ENCODE measurements at regions not wholly inside any gene's neighbourhood (a gene's known extent, or its start where the extent isn't known, plus 50 kb on each side); places are given as distances from the start of the nearest gene placed in this dataset.

DNA sequence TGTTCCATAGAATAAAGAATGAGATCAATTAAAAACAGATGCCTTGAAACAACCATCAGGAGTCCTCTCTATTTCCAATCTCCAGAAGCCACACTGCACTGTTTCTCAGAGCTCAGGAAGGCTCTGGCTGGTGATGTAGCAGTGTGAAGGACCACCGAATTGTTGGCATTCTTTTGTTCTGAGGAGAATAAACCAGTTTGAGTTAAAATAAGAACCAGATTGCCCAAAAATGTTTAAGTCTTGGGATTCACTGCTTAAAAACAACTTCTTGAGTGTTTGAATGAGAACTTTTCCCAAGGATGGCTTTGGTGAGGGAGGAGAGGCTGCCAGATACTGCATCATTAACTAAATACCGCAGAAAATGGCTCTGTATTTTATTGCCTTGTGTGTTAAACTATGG, 341.2 kb downstream of the C12orf75 start:
- TF ChIP-seq POLR2AphosphoS5 (IDR thresholded peaks at IDR 0.05) (no peak), POLR2A (IDR thresholded peaks at IDR 0.05; ENCODE audit: low read depth) (no peak)
- TF ChIP-seq, protein P1, sequence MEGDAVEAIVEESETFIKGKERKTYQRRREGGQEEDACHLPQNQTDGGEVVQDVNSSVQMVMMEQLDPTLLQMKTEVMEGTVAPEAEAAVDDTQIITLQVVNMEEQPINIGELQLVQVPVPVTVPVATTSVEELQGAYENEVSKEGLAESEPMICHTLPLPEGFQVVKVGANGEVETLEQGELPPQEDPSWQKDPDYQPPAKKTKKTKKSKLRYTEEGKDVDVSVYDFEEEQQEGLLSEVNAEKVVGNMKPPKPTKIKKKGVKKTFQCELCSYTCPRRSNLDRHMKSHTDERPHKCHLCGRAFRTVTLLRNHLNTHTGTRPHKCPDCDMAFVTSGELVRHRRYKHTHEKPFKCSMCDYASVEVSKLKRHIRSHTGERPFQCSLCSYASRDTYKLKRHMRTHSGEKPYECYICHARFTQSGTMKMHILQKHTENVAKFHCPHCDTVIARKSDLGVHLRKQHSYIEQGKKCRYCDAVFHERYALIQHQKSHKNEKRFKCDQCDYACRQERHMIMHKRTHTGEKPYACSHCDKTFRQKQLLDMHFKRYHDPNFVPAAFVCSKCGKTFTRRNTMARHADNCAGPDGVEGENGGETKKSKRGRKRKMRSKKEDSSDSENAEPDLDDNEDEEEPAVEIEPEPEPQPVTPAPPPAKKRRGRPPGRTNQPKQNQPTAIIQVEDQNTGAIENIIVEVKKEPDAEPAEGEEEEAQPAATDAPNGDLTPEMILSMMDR (IDR thresholded peaks at IDR 0.05) = no peak

All from esophagus muscularis mucosa (tissue), 3 donors.